ENCODE measurements at regions not wholly inside any gene's neighbourhood (a gene's known extent, or its start where the extent isn't known, plus 50 kb on each side); places are given as distances from the start of the nearest gene placed in this dataset.

- DNase-seq (ENCODE audit: low read depth), result no peak
Observed at GRCh38 chrX:115491766-115492165, 69.2 kb upstream of the PLS3 start.

- no peak for DNase-seq (ENCODE audit: low read depth)
Observed at GRCh38 chrX:115493015-115493414, 68.0 kb upstream of the PLS3 start.

- DNase-seq (ENCODE audit: low read depth), result peak; percentile 36
Observed at GRCh38 chrX:115494161-115494560, 66.8 kb upstream of the PLS3 start.

- no peak for DNase-seq (ENCODE audit: low read depth)
Observed at GRCh38 chrX:115499112-115499805, 61.7 kb upstream of the PLS3 start.

- DNase-seq (ENCODE audit: low read depth), result no peak
Observed at GRCh38 chrX:115503099-115503498, 57.9 kb upstream of the PLS3 start.

- no peak for DNase-seq (ENCODE audit: low read depth)
Observed at GRCh38 chrX:115504167-115504566, 56.8 kb upstream of the PLS3 start.
